HG03442 (cell line): ENCODE measurements at regions not wholly inside any gene's neighbourhood (a gene's known extent, or its start where the extent isn't known, plus 50 kb on each side); places are given as distances from the start of the nearest gene placed in this dataset.
"Not testable (repeated sequence)": the region's sequence is repeated elsewhere in the genome, so short reads cannot be mapped to it uniquely, and the experiment has no call there.

Experiments used
- ATAC-seq: cut with Tn5 transposase; IDR thresholded peaks from one replicate; pipeline ENCODE4 v1.9.1; 2021; ENCODE audit warnings: mild to moderate bottlenecking, moderate library complexity; ENCODE audit not compliant: unreplicated experiment

- no peak for ATAC-seq
Measured at GRCh38 chr6:81625216-81625615, 127.3 kb downstream of the TENT5A start.

GRCh38 chr6:81624453-81624852, 128.0 kb downstream of the TENT5A start:
- no peak for ATAC-seq

GRCh38 chr6:81623106-81623759, 129.2 kb downstream of the TENT5A start:
- ATAC-seq = no peak

GRCh38 chr6:81621816-81622395, 130.6 kb downstream of the TENT5A start:
- no peak for ATAC-seq

GRCh38 chr6:81614292-81614691, 138.2 kb downstream of the TENT5A start:
- no peak for ATAC-seq

GRCh38 chr6:81613606-81614005, 138.9 kb downstream of the TENT5A start:
- no peak for ATAC-seq

GRCh38 chr6:81612136-81612535, 140.3 kb downstream of the TENT5A start:
- ATAC-seq = no peak

GRCh38 chr6:81609736-81610135, 142.7 kb downstream of the TENT5A start:
- no peak for ATAC-seq

- no peak for ATAC-seq
Measured at GRCh38 chr6:81608776-81609175, 143.7 kb downstream of the TENT5A start.

GRCh38 chr6:81606965-81607381, 145.5 kb downstream of the TENT5A start:
- no peak for ATAC-seq

GRCh38 chr6:81605526-81605925, 147.0 kb downstream of the TENT5A start:
- no peak for ATAC-seq

- ATAC-seq = no peak
Measured at GRCh38 chr6:81601918-81602317, 150.6 kb downstream of the TENT5A start.

GRCh38 chr6:81600488-81600887, 152.0 kb downstream of the TENT5A start:
- not testable (repeated sequence) for ATAC-seq

- ATAC-seq = no peak
Measured at GRCh38 chr6:81594501-81594900, 158.0 kb downstream of the TENT5A start.

GRCh38 chr6:81590314-81590691, 162.2 kb downstream of the TENT5A start:
- ATAC-seq = no peak

GRCh38 chr6:81589465-81590313, 162.8 kb downstream of the TENT5A start:
- no peak for ATAC-seq

GRCh38 chr6:81585686-81586085, 166.8 kb downstream of the TENT5A start:
- not testable (repeated sequence) for ATAC-seq

- ATAC-seq = not testable (repeated sequence)
Measured at GRCh38 chr6:81584156-81584555, 168.3 kb downstream of the TENT5A start.

GRCh38 chr6:81575442-81575841, 177.0 kb downstream of the TENT5A start:
- ATAC-seq = no peak

GRCh38 chr6:81572020-81572419, 180.5 kb downstream of the TENT5A start:
- ATAC-seq = no peak

- ATAC-seq = no peak
Measured at GRCh38 chr6:81570681-81571080, 181.8 kb downstream of the TENT5A start.

- no peak for ATAC-seq
Measured at GRCh38 chr6:81568973-81569372, 183.5 kb downstream of the TENT5A start.
